ENCODE measurements at regions not wholly inside any gene's neighbourhood (a gene's known extent, or its start where the extent isn't known, plus 50 kb on each side); places are given as distances from the start of the nearest gene placed in this dataset.

DNA sequence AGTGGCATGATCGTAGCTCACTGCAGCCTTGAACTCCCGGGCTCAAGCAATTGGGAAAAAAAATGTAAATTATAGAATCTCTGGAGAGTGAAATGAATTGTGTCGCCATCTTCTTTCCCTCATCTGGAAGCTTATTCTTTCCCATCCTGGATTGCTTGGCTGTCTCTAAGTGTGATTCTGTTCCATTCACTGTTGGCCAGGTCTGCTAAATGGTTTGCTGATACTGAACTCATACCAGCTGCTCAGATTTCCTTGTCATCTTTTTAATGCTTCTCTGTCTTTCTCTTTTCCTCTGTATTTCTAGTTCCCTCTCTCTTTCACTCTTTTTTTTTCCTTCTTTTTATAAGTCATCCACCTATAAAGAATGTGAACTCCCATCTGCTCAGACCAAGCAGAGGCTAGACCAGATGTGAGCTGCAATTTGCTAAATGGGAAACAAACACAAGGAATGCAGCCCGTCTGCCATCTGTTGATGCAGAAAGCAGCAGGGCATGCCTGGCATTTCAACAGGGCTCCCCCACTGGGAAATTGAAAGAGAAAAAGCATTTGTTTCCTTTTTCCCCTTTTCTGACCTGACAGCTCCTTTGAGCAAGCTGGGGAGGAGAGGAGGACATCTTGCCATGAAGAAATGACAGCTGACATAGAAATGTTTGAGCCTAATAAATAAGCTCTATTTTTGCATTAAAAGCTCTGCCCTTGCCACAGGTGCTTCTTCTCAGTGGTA is 1823.6 kb upstream of the FLRT2 start:
- Histone ChIP-seq H3K9me3 (replicated peaks in 1 of 2; ENCODE audit: control insufficient read depth in 1 of 2, insufficient read depth in 1 of 2, low read length in 2 of 2) (peaks cover 2 to 3% of the 10 kb centered on the region in 2 donors), H3K36me3 (replicated peaks in 1 of 2; ENCODE audit: control insufficient read depth in 1 of 2, insufficient read depth in 2 of 2, low read length in 2 of 2) (no peaks in the 10 kb centered on the region), H3K4me1 (ENCODE audit: control insufficient read depth in 1 of 2, insufficient read depth in 2 of 2, low read length in 2 of 2) (no peaks in the 10 kb centered on the region), H4K20me1 (ENCODE audit: insufficient read depth, low read length) (no peaks in the 10 kb centered on the region), H3K4me2 (replicated peaks; ENCODE audit: extremely low read depth, low read length, poor library complexity, severe bottlenecking) (no peak overlapping the region), H3K27ac (ENCODE audit: low read depth in 1 of 2, low read length in 2 of 2) (no peak overlapping the region), H3K27me3 (ENCODE audit: control insufficient read depth in 2 of 2, insufficient read depth in 2 of 2, low read length in 2 of 2) (no peaks in the 10 kb centered on the region), H2AFZ (ENCODE audit: insufficient read depth, low read depth, low read length, poor library complexity, severe bottlenecking) (no peak overlapping the region), H3K4me3 (replicated peaks in 1 of 3; ENCODE audit: low read depth in 2 of 3, low read length in 3 of 3) (no peak overlapping the region), H3K9ac (ENCODE audit: insufficient read depth, low read length, poor library complexity, severe bottlenecking) (no peak overlapping the region), H3K79me2 (ENCODE audit: insufficient read depth, low read length) (no peaks in the 10 kb centered on the region)
- no peaks in the 10 kb centered on the region for H3K27me3 Mint-ChIP-seq (ENCODE audit: low read depth in 3 of 3)
- no peaks in the 10 kb centered on the region for H3K36me3 Mint-ChIP-seq
- no peak overlapping the region for H3K4me3 Mint-ChIP-seq
- peaks cover 0 to 6% (median 3%) of the 10 kb centered on the region in 7 donors for H3K9me3 Mint-ChIP-seq
- 80% methylated on average over 1 of the region's 4 CpGs for WGBS (ENCODE audit: insufficient coverage)
- intact Hi-C loops (cut with micrococcal nuclease) = no loop called here
- TF ChIP-seq, protein P1, sequence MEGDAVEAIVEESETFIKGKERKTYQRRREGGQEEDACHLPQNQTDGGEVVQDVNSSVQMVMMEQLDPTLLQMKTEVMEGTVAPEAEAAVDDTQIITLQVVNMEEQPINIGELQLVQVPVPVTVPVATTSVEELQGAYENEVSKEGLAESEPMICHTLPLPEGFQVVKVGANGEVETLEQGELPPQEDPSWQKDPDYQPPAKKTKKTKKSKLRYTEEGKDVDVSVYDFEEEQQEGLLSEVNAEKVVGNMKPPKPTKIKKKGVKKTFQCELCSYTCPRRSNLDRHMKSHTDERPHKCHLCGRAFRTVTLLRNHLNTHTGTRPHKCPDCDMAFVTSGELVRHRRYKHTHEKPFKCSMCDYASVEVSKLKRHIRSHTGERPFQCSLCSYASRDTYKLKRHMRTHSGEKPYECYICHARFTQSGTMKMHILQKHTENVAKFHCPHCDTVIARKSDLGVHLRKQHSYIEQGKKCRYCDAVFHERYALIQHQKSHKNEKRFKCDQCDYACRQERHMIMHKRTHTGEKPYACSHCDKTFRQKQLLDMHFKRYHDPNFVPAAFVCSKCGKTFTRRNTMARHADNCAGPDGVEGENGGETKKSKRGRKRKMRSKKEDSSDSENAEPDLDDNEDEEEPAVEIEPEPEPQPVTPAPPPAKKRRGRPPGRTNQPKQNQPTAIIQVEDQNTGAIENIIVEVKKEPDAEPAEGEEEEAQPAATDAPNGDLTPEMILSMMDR (IDR thresholded peaks at IDR 0.05) = no peak
- H3K4me1 Mint-ChIP-seq = no peaks in the 10 kb centered on the region
- H3K27ac Mint-ChIP-seq = no peak overlapping the region
- DNase-seq = no peak

DNA sequence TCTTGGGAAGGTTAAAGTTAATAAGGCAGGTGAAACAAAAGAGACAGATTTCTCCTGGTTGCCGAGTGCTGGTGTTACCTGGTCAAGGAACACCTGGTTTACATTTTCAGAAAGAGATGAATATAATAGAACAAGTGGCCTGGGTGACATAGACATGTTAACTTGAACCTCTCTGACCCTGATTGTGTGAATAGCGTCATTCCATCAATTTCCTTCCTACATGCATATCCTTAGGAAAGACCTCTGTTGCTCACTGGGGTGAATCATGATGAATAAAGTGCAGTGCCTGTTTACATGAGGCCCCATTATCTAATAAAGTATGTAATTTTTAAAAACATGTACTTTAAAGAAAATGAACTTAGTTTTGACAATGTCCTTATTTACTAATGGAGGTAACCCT is 1822.9 kb upstream of the FLRT2 start:
- intact Hi-C loops (cut with micrococcal nuclease) = no loop called here
- H3K9me3 Mint-ChIP-seq = peaks cover 0 to 6% (median 3%) of the 10 kb centered on the region in 7 donors
- no peaks in the 10 kb centered on the region for H3K27me3 ChIP-seq (ENCODE audit: control insufficient read depth in 2 of 2, insufficient read depth in 2 of 2, low read length in 2 of 2)

More for the DNA sequence above, 1822.9 kb upstream of the FLRT2 start:
- no peaks in the 10 kb centered on the region for H3K79me2 ChIP-seq (ENCODE audit: insufficient read depth, low read length)
- no peaks in the 10 kb centered on the region for H3K36me3 ChIP-seq (replicated peaks in 1 of 2; ENCODE audit: control insufficient read depth in 1 of 2, insufficient read depth in 2 of 2, low read length in 2 of 2)
- Mint-ChIP-seq H3K4me3 (no peak overlapping the region), H3K4me1 (no peaks in the 10 kb centered on the region), H3K36me3 (no peaks in the 10 kb centered on the region), H3K27me3 (ENCODE audit: low read depth in 3 of 3) (no peaks in the 10 kb centered on the region), H3K27ac (no peak overlapping the region)
- no peaks in the 10 kb centered on the region for H3K4me1 ChIP-seq (ENCODE audit: control insufficient read depth in 1 of 2, insufficient read depth in 2 of 2, low read length in 2 of 2)
- DNase-seq = no peak
- H3K27ac ChIP-seq (ENCODE audit: low read depth in 1 of 2, low read length in 2 of 2) = no peak overlapping the region
- no CpG with 5 or more reads among the region's 2 CpGs for WGBS (ENCODE audit: insufficient coverage)
- H2AFZ ChIP-seq (ENCODE audit: insufficient read depth, low read depth, low read length, poor library complexity, severe bottlenecking) = no peak overlapping the region
- no peaks in the 10 kb centered on the region for H4K20me1 ChIP-seq (ENCODE audit: insufficient read depth, low read length)
- peaks cover 2 to 3% of the 10 kb centered on the region in 2 donors for H3K9me3 ChIP-seq (replicated peaks in 1 of 2; ENCODE audit: control insufficient read depth in 1 of 2, insufficient read depth in 1 of 2, low read length in 2 of 2)
- H3K9ac ChIP-seq (ENCODE audit: insufficient read depth, low read length, poor library complexity, severe bottlenecking) = no peak overlapping the region
- TF ChIP-seq, protein P1 (IDR thresholded peaks at IDR 0.05) = no peak
- no peak overlapping the region for H3K4me3 ChIP-seq (replicated peaks in 1 of 3; ENCODE audit: low read depth in 2 of 3, low read length in 3 of 3)
- no peak overlapping the region for H3K4me2 ChIP-seq (replicated peaks; ENCODE audit: extremely low read depth, low read length, poor library complexity, severe bottlenecking)

All from CD14-positive monocyte (primary cell).